CD14-positive monocyte (primary cell): ENCODE measurements at regions not wholly inside any gene's neighbourhood (a gene's known extent, or its start where the extent isn't known, plus 50 kb on each side); places are given as distances from the start of the nearest gene placed in this dataset.

Experiments used
- DNase-seq, 3 donors: peaks; one replicate each; pipeline ENCODE4 v3.0.0-alpha.2; 2011 to 2022
- H2AFZ ChIP-seq: 2 replicates; pipeline ENCODE4 v1.6.0; 2012; ENCODE audit warnings: mild to moderate bottlenecking, low read depth, low read length, inconsistent platforms; ENCODE audit not compliant: insufficient read depth, poor library complexity, severe bottlenecking
- H3K27ac ChIP-seq, 2 donors: 1 replicate in 1 of 2; 2 replicates in 1 of 2; pipeline ENCODE4 v1.5.1; 2012 to 2013; ENCODE audit warnings: low read length in 2 of 2, control low read depth in 1 of 2, inconsistent platforms in 1 of 2, low read depth in 1 of 2, mild to moderate bottlenecking in 1 of 2
- H3K27me3 ChIP-seq, 2 donors: one replicate each; pipeline versions ENCODE4 v1.6.0 to v1.6.1; 2011 to 2013; ENCODE audit warnings: low read length in 2 of 2; ENCODE audit not compliant: control insufficient read depth in 2 of 2, insufficient read depth in 2 of 2
- H3K36me3 ChIP-seq, 2 donors: replicated peaks in 1 of 2; 1 replicate in 1 of 2; 2 replicates in 1 of 2; pipeline versions ENCODE4 v1.5.1 to v1.6.1; 2012 to 2013; ENCODE audit warnings: low read length in 2 of 2, control low read depth in 1 of 2, inconsistent platforms in 1 of 2, mild to moderate bottlenecking in 1 of 2; ENCODE audit not compliant: insufficient read depth in 2 of 2, control insufficient read depth in 1 of 2
- H3K4me1 ChIP-seq, 2 donors: 1 replicate in 1 of 2; 2 replicates in 1 of 2; pipeline versions ENCODE4 v1.5.1 to v1.6.1; 2012 to 2013; ENCODE audit warnings: low read length in 2 of 2, control low read depth in 1 of 2, inconsistent platforms in 1 of 2, mild to moderate bottlenecking in 1 of 2, moderate library complexity in 1 of 2; ENCODE audit not compliant: insufficient read depth in 2 of 2, control insufficient read depth in 1 of 2
- H3K4me2 ChIP-seq: replicated peaks from 2 replicates; pipeline ENCODE3; 2012; ENCODE audit warnings: low read length, moderate library complexity, mild to moderate bottlenecking; ENCODE audit not compliant: poor library complexity, severe bottlenecking; ENCODE audit errors: extremely low read depth
- H3K4me3 ChIP-seq, 3 experiments: fragments of 200-600 bp in 1 of 3; sonication (generic) in 1 of 3; replicated peaks in 1 of 3; 1 replicate in 2 of 3; 2 replicates in 1 of 3; pipeline ENCODE4 v1.5.1; 2011 to 2013; ENCODE audit warnings: low read length in 3 of 3, mild to moderate bottlenecking in 3 of 3, control low read depth in 2 of 3, low read depth in 2 of 3, inconsistent platforms in 1 of 3, moderate library complexity in 1 of 3
- H3K79me2 ChIP-seq: 2 replicates; pipeline ENCODE4 v1.6.0; 2012; ENCODE audit warnings: mild to moderate bottlenecking, control low read depth, inconsistent platforms, low read length, moderate library complexity; ENCODE audit not compliant: insufficient read depth
- H3K9ac ChIP-seq: 2 replicates; pipeline ENCODE4 v1.6.0; 2017; ENCODE audit warnings: low read length, mild to moderate bottlenecking; ENCODE audit not compliant: insufficient read depth, poor library complexity, severe bottlenecking
- H3K9me3 ChIP-seq, 2 donors: replicated peaks in 1 of 2; 1 replicate in 1 of 2; 2 replicates in 1 of 2; pipeline versions ENCODE4 v1.5.1 to v1.6.1; 2012 to 2013; ENCODE audit warnings: low read length in 2 of 2, control low read depth in 1 of 2; ENCODE audit not compliant: control insufficient read depth in 1 of 2, insufficient read depth in 1 of 2
- H4K20me1 ChIP-seq: 2 replicates; pipeline ENCODE4 v1.6.0; 2012; ENCODE audit warnings: mild to moderate bottlenecking, low read length, control low read depth, moderate library complexity; ENCODE audit not compliant: insufficient read depth
- H3K27ac Mint-ChIP-seq, 7 donors: one replicate each; pipeline ENCODE4 v1.8.0; 2020; ENCODE audit warnings: mild to moderate bottlenecking in 7 of 7, mixed read lengths in 7 of 7, moderate library complexity in 6 of 7, inconsistent platforms in 2 of 7
- H3K27me3 Mint-ChIP-seq, 3 donors: one replicate each; pipeline ENCODE4 v1.8.0; 2021 to 2022; ENCODE audit warnings: low read depth in 3 of 3, mild to moderate bottlenecking in 3 of 3, mixed read lengths in 3 of 3, moderate library complexity in 3 of 3, inconsistent platforms in 1 of 3
- H3K36me3 Mint-ChIP-seq, 2 donors: one replicate each; pipeline ENCODE4 v1.8.0; 2020; ENCODE audit warnings: mixed read lengths in 2 of 2, inconsistent platforms in 1 of 2, mild to moderate bottlenecking in 1 of 2
- H3K4me1 Mint-ChIP-seq: one replicate; pipeline ENCODE4 v1.8.0; 2020; ENCODE audit warnings: mild to moderate bottlenecking, mixed read lengths
- H3K4me3 Mint-ChIP-seq, 2 donors: one replicate each; pipeline ENCODE4 v1.8.0; 2020; ENCODE audit warnings: mild to moderate bottlenecking in 2 of 2, mixed read lengths in 2 of 2, moderate library complexity in 1 of 2
- H3K9me3 Mint-ChIP-seq, 7 donors: one replicate each; pipeline ENCODE4 v1.8.0; 2020 to 2022; ENCODE audit warnings: mixed read lengths in 7 of 7, mild to moderate bottlenecking in 6 of 7, moderate library complexity in 6 of 7, inconsistent platforms in 2 of 7
- CTCF ChIP-seq: fragments of 200-600 bp; IDR thresholded peaks from one replicate; pipeline ENCODE4 v1.8.0; 2022; ENCODE audit warnings: antibody characterized with exemption, mild to moderate bottlenecking
- WGBS: methylation state at CpG from one replicate; pipeline ENCODE4 v1.1.5; 2013; ENCODE audit warnings: missing lambda C conversion rate; ENCODE audit not compliant: insufficient coverage; 5-methylcytosine and 5-hydroxymethylcytosine counted together
- intact Hi-C, 2 donors: fragments of 100-400 bp; cut with micrococcal nuclease; formaldehyde crosslinking; loops; one replicate each; pipeline versions ENCODE4 v1.15.0 to v1.15.1; 2023

DNA sequence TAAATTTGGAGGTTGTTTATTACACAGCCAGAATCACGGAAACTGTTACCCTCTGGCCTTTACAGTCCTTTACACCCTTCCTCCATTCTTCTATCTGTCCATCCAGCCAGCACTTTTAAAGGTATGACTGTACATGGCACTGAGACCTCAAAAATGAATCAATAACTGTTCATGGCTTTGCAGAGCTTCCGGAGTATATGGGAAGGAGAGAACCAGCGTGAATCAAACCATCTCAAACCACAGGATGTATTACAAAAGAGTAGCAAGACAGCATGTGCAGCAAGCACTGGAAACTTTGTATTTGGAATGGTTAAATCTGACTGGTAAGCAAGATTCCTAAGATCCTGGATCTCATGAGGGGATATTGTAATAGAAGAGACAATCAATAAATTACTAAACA is 228.5 kb upstream of the CASK start:
- no peak overlapping the region for H3K9ac ChIP-seq
- Mint-ChIP-seq H3K4me3 (no peak overlapping the region), H3K27me3 (peaks cover under 1 to 2% (median 2%) of the 10 kb centered on the region in 3 donors), H3K4me1 (peaks cover 8% of the 10 kb centered on the region), H3K9me3 (peaks cover 0 to 4% (median 0%) of the 10 kb centered on the region in 7 donors), H3K36me3 (no peaks in the 10 kb centered on the region), H3K27ac (no peak overlapping the region)
- DNase-seq: no peak
- no peaks in the 10 kb centered on the region for H3K9me3 ChIP-seq
- no peaks in the 10 kb centered on the region for H3K4me1 ChIP-seq
- no peak overlapping the region for H3K27ac ChIP-seq
- H4K20me1 ChIP-seq: no peaks in the 10 kb centered on the region
- H3K4me2 ChIP-seq: no peak overlapping the region
- no peak for TF ChIP-seq CTCF
- no peak overlapping the region for H2AFZ ChIP-seq
- intact Hi-C loops: no loop called here
- H3K4me3 ChIP-seq: no peak overlapping the region
- H3K36me3 ChIP-seq: no peaks in the 10 kb centered on the region
- H3K27me3 ChIP-seq: no peaks in the 10 kb centered on the region
- H3K79me2 ChIP-seq: no peaks in the 10 kb centered on the region
- no CpG with 5 or more reads among the region's 3 CpGs for WGBS

DNA sequence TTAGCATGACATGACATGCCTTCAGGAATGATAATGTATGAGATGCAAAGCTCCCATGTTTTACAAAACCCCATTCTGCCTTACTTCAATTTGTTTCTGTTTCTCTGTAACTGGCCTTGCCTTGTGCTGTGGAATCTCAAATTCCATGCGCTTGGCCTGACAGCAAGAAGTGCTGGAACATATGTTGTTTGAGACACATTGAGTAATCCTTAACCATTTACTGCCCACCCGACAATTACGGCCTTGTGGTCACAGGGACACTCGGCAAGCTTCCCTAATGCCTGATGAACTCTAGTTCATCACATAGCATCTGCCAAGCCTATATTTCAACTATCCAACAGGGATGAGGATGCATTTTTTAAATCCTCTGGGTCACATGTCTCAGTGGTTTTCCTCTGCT is 226.4 kb upstream of the CASK start:
- Histone ChIP-seq H3K27ac (no peak overlapping the region), H3K4me2 (no peak overlapping the region), H3K27me3 (no peaks in the 10 kb centered on the region), H3K9me3 (no peaks in the 10 kb centered on the region), H3K79me2 (no peaks in the 10 kb centered on the region), H3K4me1 (no peaks in the 10 kb centered on the region), H3K9ac (no peak overlapping the region), H3K4me3 (no peak overlapping the region), H4K20me1 (no peaks in the 10 kb centered on the region), H2AFZ (no peak overlapping the region), H3K36me3 (no peaks in the 10 kb centered on the region)
- peaks cover 0 to 4% (median 0%) of the 10 kb centered on the region in 7 donors for H3K9me3 Mint-ChIP-seq
- TF ChIP-seq CTCF: no peak
- peaks cover 0 to 3% (median 2%) of the 10 kb centered on the region in 3 donors for H3K27me3 Mint-ChIP-seq
- no peak for DNase-seq
- H3K27ac Mint-ChIP-seq: no peak overlapping the region
- intact Hi-C loops: no loop called here
- peaks cover 8% of the 10 kb centered on the region for H3K4me1 Mint-ChIP-seq
- no peaks in the 10 kb centered on the region for H3K36me3 Mint-ChIP-seq
- no peak overlapping the region for H3K4me3 Mint-ChIP-seq
- WGBS: 86% methylated on average over 1 of the region's 4 CpGs
